ENCODE measurements at regions not wholly inside any gene's neighbourhood (a gene's known extent, or its start where the extent isn't known, plus 50 kb on each side); places are given as distances from the start of the nearest gene placed in this dataset.
"Not testable (repeated sequence)": the region's sequence is repeated elsewhere in the genome, so short reads cannot be mapped to it uniquely, and the experiment has no call there.

DNA sequence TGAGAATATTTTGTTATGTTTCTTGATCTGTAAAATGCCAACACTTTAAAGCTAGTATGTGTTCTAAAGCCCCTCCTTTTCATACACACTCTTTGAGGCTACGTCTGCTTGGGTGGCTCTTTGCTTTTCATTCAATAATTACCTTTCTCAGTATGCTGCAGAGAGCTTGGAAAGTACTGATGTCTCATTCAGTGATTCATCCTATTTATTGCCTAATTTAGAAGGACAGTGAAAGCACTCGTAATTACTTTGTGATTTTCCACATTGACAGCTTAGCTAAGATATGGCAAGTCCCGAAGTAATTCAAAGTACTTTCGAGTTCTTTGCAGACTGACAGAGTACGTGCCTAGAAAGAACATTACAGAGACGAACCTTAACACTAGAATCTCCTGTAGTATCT lies 57.2 kb downstream of the BMP15 start:
- DNase-seq = no peak

DNA sequence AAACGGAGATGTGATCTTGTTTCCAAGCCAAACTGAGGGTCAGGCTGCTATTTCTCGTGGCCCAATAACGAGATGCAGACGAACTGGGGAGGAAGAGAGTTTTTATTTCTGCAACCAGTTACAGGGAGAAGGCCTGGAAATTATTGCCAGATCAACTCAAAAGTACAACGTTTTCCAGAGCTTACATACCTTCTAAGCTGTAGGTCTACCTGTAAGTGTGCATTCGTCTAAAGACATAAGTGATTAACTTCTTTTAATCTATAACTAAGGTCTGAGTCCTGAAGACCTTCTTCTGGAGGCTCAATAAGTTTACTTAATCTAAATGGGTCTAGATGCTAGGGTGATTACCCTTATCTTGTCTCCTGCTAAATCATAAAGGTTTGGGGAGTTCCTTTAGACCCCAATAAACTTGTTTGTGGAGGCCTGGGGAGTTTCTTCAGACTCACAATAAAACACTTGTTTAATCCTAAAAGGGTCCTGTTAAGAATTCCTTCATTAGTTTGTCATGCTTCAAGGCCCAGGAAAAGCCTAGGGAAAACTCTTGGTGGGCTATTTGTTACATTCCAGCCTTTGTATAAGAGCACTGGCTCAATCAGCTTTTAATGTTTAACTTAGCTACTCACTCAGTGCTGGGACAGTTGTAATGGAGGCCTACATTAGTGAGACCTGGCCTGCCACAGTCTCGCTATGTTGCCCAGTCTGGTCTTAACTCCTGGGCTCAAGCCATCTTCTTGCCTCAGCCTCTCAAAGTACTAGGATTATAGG lies 58.5 kb downstream of the BMP15 start:
- not testable (repeated sequence) for DNase-seq

GRCh38 chrX:50971395-50971794 lies 60.9 kb downstream of the BMP15 start:
- peak; percentile 2 for DNase-seq

- no peak for DNase-seq
Observed at GRCh38 chrX:50973199-50973598, 62.7 kb downstream of the BMP15 start.

- DNase-seq = no peak
Observed at GRCh38 chrX:50978920-50979682, 68.6 kb downstream of the BMP15 start.

- DNase-seq = no peak
Observed at GRCh38 chrX:50980251-50980650, 69.7 kb downstream of the BMP15 start.

DNA sequence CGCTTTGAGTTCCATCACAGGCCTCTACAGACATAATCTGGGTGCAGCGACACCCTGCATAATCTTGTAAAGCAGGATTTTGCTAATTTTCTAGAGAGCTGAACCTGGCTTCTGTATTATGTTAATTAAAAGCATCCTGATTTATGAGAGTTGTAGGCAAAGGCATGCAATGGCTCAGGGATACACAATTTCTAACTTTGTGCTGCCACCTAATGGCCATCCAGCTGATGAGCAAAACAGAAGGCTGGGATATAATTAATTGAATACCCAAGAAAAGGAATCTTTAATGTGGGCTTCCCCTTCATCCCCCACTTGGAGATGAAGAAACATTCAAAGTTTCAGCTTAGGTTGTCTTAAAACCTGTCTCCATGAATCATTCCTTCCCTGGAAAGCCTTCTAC lies 78.1 kb downstream of the BMP15 start:
- peak; percentile 21 for DNase-seq

DNA sequence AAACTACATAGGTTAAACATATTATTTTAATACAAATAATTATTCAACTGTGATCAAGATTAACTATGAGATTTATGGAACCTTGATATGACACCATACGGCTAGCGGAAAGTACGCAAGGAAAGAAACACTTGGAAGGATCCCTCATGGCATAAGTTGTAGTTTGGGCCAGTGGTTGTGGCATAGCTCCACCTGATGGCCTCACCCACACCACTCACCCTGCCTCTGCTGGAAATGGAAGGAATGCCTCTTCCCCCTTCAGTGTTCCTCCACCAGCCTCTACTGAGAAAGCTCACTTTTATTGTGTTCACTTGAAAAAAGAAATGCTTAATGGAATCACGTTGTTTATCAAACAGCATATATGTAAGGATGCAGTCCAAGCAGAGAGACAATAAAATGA lies 86.4 kb downstream of the BMP15 start:
- DNase-seq = no peak

DNA sequence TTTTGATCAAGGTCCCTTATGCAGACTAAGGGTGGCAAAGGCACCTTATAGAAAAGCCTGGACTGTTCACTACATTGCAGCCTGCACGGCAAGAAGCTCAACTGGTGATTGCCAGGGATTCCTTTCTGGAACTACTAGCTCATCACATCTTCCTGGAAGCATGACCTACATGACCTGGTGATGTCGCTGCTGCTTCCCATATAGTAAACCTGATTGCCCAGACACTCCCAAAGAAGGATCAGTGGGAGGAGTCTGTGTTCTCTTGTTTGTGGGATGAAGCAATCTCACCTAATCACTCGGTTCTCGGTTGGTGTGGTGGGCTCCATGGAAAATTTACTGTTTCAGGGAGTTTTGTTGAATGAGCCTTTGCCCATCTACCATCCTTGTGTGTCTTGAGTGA lies 89.8 kb downstream of the BMP15 start:
- DNase-seq = not testable (repeated sequence)

GRCh38 chrX:51001733-51002632 lies 91.4 kb downstream of the BMP15 start:
- not testable (repeated sequence) for DNase-seq

DNA sequence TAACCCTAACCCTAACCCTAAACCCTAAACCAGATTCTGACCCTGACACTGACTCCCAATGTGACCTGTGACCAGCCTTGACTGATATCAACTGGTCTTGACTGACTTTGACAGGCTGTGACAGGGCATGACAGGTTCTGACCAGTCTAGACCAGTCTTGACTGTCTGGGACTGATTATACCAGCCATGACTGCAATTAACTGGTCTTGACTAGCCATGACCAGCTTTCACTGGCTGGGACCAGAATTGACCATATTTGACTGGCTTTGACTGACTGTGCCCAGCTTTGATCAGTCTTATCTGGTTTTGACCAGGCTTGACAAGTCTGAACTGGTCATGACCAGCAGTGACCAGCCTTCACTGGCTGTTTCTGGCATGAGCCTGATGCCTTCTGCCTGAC lies 95.5 kb downstream of the BMP15 start:
- no peak for DNase-seq

- DNase-seq = no peak
Observed at GRCh38 chrX:51024106-51024696, 113.7 kb downstream of the BMP15 start.

DNA sequence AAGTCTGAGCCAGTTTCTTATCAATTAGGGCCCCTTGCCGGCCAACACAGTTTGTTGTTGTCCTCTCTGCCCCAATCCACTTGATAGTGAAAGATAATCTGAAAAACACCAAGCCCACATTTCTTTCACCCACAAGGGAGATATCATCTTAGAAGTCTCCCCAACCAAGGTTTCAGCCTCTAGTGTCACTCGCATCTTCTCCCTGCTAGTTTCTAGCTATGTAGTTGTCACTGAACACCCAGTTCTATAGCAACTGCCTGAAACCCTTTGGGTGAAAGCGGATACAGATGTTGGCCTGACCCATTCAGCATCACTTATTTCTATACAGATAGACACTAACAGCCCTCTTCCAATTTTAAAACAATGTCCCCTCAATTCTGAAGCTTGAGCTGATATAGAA lies 116.3 kb downstream of the BMP15 start:
- DNase-seq = no peak

- DNase-seq = no peak
Observed at GRCh38 chrX:51035746-51036145, 125.2 kb downstream of the BMP15 start.

DNA sequence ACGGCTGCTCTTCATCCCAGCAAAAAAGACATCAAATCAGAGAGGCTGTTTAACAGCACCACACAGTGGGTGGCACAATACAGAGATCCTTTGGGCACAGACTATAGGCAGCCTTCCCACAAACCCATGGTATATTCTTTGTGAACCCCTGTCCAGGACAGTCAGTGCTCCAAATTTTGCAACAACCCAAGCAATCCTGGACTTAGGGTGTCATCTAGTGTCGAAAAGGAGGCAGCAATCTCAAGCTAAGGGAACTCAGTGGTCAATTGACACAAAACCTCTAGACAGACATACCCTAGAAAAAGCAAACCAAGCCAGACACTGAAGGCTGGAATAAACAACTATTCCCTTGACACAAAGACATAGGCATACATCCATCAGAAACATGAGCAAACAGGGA lies 137.4 kb downstream of the BMP15 start:
- DNase-seq = no peak

DNA sequence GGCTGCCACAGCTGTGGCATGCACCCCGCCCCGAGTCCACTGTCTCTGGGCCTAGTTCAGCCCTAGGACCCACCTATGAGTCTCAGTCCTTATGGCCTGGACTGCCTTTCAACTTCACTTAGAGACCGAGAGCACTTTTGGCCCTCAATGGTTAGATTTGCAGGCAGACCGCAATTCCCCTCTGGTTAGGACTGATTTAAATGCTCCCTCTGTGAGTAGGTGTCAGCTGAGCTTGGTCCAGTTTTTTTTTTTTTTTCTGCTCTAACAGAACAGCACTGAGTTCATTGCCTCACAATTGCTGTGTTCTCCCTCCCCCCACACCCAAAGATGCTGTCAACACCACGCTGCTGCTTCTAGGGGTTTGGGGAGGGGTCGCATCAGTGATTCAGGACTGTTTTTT lies 143.2 kb downstream of the BMP15 start:
- DNase-seq = no peak

- DNase-seq = no peak
Observed at GRCh38 chrX:51098046-51098445, 187.5 kb downstream of the BMP15 start.

DNA sequence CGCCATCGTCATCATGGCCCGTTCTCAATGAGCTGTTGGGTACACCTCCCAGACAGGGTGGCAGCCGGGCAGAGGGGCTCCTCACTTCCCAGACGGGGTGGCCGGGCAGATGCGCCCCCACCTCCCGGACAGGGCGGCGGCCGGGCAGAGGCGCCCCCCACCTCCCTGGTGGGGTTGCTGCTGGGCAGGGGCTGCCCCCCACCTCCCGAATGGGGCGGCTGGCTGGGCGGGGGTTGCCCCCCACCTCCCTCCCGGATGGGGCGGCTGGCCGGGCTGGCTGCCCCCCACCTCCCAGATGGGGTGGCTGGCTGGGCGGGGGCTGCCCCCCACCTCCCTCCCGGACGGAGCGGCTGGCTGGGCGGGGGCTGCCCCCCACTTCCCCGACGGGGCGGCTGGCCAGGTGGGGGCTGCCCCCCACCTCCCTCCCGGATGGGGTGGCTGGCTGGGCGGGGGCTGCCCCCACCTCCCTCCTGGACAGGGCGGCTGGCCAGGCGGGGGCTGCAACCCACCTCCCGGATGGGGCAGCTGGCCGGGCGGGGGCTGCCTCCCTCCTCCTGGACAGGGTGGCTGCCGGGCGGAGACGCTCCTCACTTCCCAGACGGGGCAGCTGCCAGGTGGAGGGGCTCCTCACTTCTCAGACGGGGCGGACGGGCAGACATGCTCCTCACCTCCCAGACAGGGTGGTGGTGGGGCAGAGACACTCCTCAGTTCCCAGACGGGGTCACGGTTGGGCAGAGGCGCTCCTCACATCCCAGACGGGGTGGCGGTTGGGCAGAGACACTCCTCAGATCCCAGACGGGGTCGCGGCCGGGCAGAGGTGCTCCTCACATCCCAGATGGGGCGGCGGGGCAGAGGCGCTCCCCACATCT lies 208.8 kb downstream of the BMP15 start:
- DNase-seq = not testable (repeated sequence)

- DNase-seq = not testable (repeated sequence)
Observed at GRCh38 chrX:51125743-51126142, 206.9 kb upstream of the NUDT10 start.

DNA sequence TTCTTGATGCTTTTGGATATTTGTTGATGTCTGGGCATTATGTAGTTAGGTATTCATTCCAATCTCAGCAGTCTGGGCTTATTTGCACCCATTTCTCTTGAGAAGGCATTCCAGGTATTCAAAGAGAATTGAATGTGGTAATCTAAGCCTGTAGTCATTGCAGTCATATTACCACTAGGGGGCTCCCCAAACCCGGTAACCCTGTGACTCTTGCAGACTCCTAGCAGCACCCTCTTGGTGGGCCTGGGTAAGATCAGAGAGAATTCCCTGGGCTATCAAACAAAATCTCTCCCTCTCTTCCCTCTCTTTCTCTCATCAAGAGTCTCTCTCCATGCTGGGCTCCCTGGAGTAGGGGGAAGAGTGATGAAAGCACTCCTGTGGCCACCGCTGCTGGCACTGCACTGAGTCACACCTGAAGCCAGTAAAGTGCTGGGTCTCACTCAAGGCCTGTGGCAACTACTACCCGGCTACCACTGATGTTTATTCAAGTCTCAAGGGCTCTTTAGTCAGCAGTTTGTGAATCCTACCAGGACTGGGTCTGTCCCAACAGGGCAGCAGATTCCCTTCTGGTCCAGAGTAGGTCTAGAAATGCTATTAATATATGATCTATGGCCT lies 187.7 kb upstream of the NUDT10 start:
- DNase-seq = peak; percentile 36

DNA sequence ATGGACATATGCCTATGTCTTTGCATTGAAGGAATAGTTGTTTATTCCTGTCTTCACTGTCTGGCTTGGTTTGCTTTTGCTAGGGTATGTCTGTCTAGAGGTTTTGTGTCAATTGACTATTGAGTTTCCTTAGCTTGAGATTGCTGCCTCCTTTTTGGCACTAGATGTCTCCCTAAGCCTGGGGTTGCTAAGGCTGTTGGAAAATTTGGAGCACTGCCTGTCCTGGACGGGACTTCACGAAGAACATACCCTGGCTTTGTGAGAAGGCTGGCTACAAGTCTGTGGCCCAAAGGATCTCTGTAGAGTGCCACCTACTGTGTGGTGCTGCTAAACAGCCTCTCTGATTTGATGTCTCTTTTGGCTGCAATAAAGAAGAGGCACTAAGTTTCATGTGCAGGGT lies 183.8 kb upstream of the NUDT10 start:
- no peak for DNase-seq
